Parathyroid adenoma (tissue), 2 donors: ENCODE measurements at regions not wholly inside any gene's neighbourhood (a gene's known extent, or its start where the extent isn't known, plus 50 kb on each side); places are given as distances from the start of the nearest gene placed in this dataset.

Source experiments
- H2AFZ ChIP-seq: fragments of 300-600 bp; sonication (generic); one replicate; pipeline ENCODE4 v1.7.0; 2017; ENCODE audit warnings: antibody characterized with exemption, mild to moderate bottlenecking
- H3K27ac ChIP-seq: fragments of 300-600 bp; sonication (generic); one replicate; pipeline ENCODE4 v1.7.0; 2017
- H3K27me3 ChIP-seq: fragments of 300-600 bp; sonication (generic); one replicate; pipeline ENCODE4 v1.7.0; 2017; ENCODE audit warnings: low read length; ENCODE audit not compliant: control insufficient read depth, insufficient read depth
- H3K36me3 ChIP-seq: fragments of 300-600 bp; sonication (generic); one replicate; pipeline ENCODE4 v1.7.0; 2017; ENCODE audit warnings: low read length; ENCODE audit not compliant: control insufficient read depth, insufficient read depth
- H3K4me1 ChIP-seq: fragments of 300-600 bp; sonication (generic); one replicate; pipeline ENCODE4 v1.7.0; 2017; ENCODE audit warnings: control low read depth
- H3K4me2 ChIP-seq: fragments of 300-600 bp; sonication (generic); one replicate; pipeline ENCODE4 v1.7.0; 2017; ENCODE audit warnings: low read length
- H3K4me3 ChIP-seq: fragments of 300-600 bp; sonication (generic); one replicate; pipeline ENCODE4 v1.7.0; 2017; ENCODE audit warnings: low read depth, low read length
- H3K79me2 ChIP-seq: fragments of 300-600 bp; sonication (generic); one replicate; pipeline ENCODE4 v1.7.0; 2017; ENCODE audit warnings: control low read depth
- H3K9ac ChIP-seq: fragments of 300-600 bp; sonication (generic); one replicate; pipeline ENCODE4 v1.7.0; 2017; ENCODE audit warnings: mild to moderate bottlenecking
- H3K9me3 ChIP-seq: fragments of 300-600 bp; sonication (generic); one replicate; pipeline ENCODE4 v1.7.0; 2017; ENCODE audit warnings: low read length; ENCODE audit not compliant: control insufficient read depth
- CTCF ChIP-seq: fragments of 300-600 bp; sonication (generic); IDR thresholded peaks from one replicate; pipeline ENCODE4 v1.7.0; 2017; ENCODE audit warnings: antibody characterized with exemption, mild to moderate bottlenecking
- donor health status: primary hyperparathyroidism.

- Histone ChIP-seq H3K9ac (no peak overlapping the region), H3K79me2 (no peaks in the 10 kb centered on the region), H2AFZ (no peak overlapping the region), H3K4me3 (no peak overlapping the region), H3K4me2 (no peak overlapping the region), H3K9me3 (no peaks in the 10 kb centered on the region), H3K27me3 (no peaks in the 10 kb centered on the region), H3K27ac (no peak overlapping the region), H3K36me3 (no peaks in the 10 kb centered on the region), H3K4me1 (no peaks in the 10 kb centered on the region)
- no peak for TF ChIP-seq CTCF
These were observed 60.4 kb upstream of the NBPF3 start for GRCh38 chr1:21379571-21379970.

- TF ChIP-seq CTCF: no peak
- Histone ChIP-seq H3K9me3 (no peaks in the 10 kb centered on the region), H3K9ac (no peak overlapping the region), H3K27ac (no peak overlapping the region), H3K4me1 (no peaks in the 10 kb centered on the region), H3K4me3 (no peak overlapping the region), H3K27me3 (no peaks in the 10 kb centered on the region), H2AFZ (no peak overlapping the region), H3K36me3 (no peaks in the 10 kb centered on the region), H3K79me2 (no peaks in the 10 kb centered on the region), H3K4me2 (no peak overlapping the region)
These were observed 61.0 kb upstream of the NBPF3 start for GRCh38 chr1:21378705-21379494.

GRCh38 chr1:21372383-21372782 lies 67.6 kb upstream of the NBPF3 start:
- Histone ChIP-seq H3K79me2 (no peaks in the 10 kb centered on the region), H3K4me3 (no peak overlapping the region), H3K27ac (no peak overlapping the region), H3K4me1 (no peaks in the 10 kb centered on the region), H3K9ac (no peak overlapping the region), H3K4me2 (no peak overlapping the region), H3K36me3 (no peaks in the 10 kb centered on the region), H2AFZ (no peak overlapping the region), H3K27me3 (no peaks in the 10 kb centered on the region), H3K9me3 (no peaks in the 10 kb centered on the region)
- TF ChIP-seq CTCF: no peak

GRCh38 chr1:21369905-21370304 lies 70.0 kb upstream of the NBPF3 start:
- Histone ChIP-seq H3K79me2 (no peaks in the 10 kb centered on the region), H3K27me3 (no peaks in the 10 kb centered on the region), H3K9ac (no peak overlapping the region), H2AFZ (no peak overlapping the region), H3K9me3 (no peaks in the 10 kb centered on the region), H3K4me2 (no peak overlapping the region), H3K4me3 (no peak overlapping the region), H3K27ac (no peak overlapping the region), H3K36me3 (no peaks in the 10 kb centered on the region), H3K4me1 (no peaks in the 10 kb centered on the region)
- no peak for TF ChIP-seq CTCF
